CD4-positive, alpha-beta T cell (primary cell): ENCODE measurements at regions not wholly inside any gene's neighbourhood (a gene's known extent, or its start where the extent isn't known, plus 50 kb on each side); places are given as distances from the start of the nearest gene placed in this dataset.

Source experiments
- ATAC-seq: fragments of 200-7000 bp; cut with Tn5 transposase; one replicate; pipeline ENCODE4 v1.10.0; 2022; ENCODE audit warnings: mild to moderate bottlenecking; ENCODE audit not compliant: poor library complexity
- CTCF ChIA-PET: fragments of 350-600 bp; sonication (Branson Sonifier 250); formaldehyde crosslinking; loops from one replicate; lab custom pipeline; 2021; ENCODE audit warnings: antibody characterized with exemption, inconsistent platforms; lab: Charles Lee
- POLR2A ChIA-PET: fragments of 350-600 bp; sonication (Branson Sonifier 250); formaldehyde crosslinking; loops from one replicate; lab custom pipeline; 2021; ENCODE audit warnings: antibody characterized with exemption, inconsistent platforms; lab: Charles Lee
- DNase-seq, 14 experiments: peaks; one replicate each; pipeline ENCODE4 v3.0.0-alpha.2; 2013 to 2020; ENCODE audit warnings: mixed read lengths in 2 of 14
- H3K27ac ChIP-seq, 2 donors: one replicate each; pipeline versions ENCODE4 v1.5.1 to v1.7.0; 2013; ENCODE audit warnings: low read length in 2 of 2, low read depth in 1 of 2, mild to moderate bottlenecking in 1 of 2
- H3K27me3 ChIP-seq, 2 experiments: 1 replicate in 1 of 2; 2 replicates in 1 of 2; pipeline versions ENCODE4 v1.6.1 to v1.7.0; 2013; ENCODE audit warnings: low read length in 2 of 2, control low read depth in 1 of 2, mild to moderate bottlenecking in 1 of 2, moderate library complexity in 1 of 2; ENCODE audit not compliant: insufficient read depth in 2 of 2, control insufficient read depth in 1 of 2
- H3K36me3 ChIP-seq: one replicate; pipeline ENCODE4 v1.6.1; 2013; ENCODE audit warnings: low read length, control low read depth; ENCODE audit not compliant: insufficient read depth
- H3K4me1 ChIP-seq: one replicate; pipeline ENCODE4 v1.6.1; 2013; ENCODE audit warnings: low read length, control low read depth; ENCODE audit not compliant: insufficient read depth
- H3K4me3 ChIP-seq: one replicate; pipeline ENCODE4 v1.5.1; 2013; ENCODE audit warnings: mild to moderate bottlenecking, low read length, moderate library complexity
- H3K9me3 ChIP-seq, 2 experiments: 1 replicate in 1 of 2; 2 replicates in 1 of 2; pipeline versions ENCODE4 v1.6.1 to v1.7.0; 2013; ENCODE audit warnings: low read length in 2 of 2, mild to moderate bottlenecking in 2 of 2, control low read depth in 1 of 2, moderate library complexity in 1 of 2; ENCODE audit not compliant: control insufficient read depth in 1 of 2, insufficient read depth in 1 of 2
- H3K27ac Mint-ChIP-seq: one replicate; pipeline ENCODE4 v1.8.0; 2020; ENCODE audit warnings: mixed read lengths
- H3K27me3 Mint-ChIP-seq: one replicate; pipeline ENCODE4 v1.8.0; 2021; ENCODE audit warnings: mixed read lengths
- H3K36me3 Mint-ChIP-seq: one replicate; pipeline ENCODE4 v1.8.0; 2021; ENCODE audit warnings: low read depth, mixed read lengths
- H3K4me1 Mint-ChIP-seq: one replicate; pipeline ENCODE4 v1.8.0; 2021; ENCODE audit warnings: low read depth, mixed read lengths
- H3K4me3 Mint-ChIP-seq: one replicate; pipeline ENCODE4 v1.8.0; 2020; ENCODE audit warnings: mild to moderate bottlenecking, mixed read lengths
- H3K9me3 Mint-ChIP-seq: one replicate; pipeline ENCODE4 v1.8.0; 2020; ENCODE audit warnings: mixed read lengths
- CTCF ChIP-seq: fragments of 200-600 bp; IDR thresholded peaks from one replicate; pipeline ENCODE4 v1.8.0; 2022; ENCODE audit warnings: antibody characterized with exemption, mild to moderate bottlenecking
- intact Hi-C, 2 experiments: fragments of 100-400 bp; cut with DNase I in 1 of 2; cut with micrococcal nuclease in 1 of 2; formaldehyde crosslinking; loops; one replicate each; pipeline versions ENCODE4 v1.15.1 to v1.9.0; 2023 to 2025; cut with DNase I, micrococcal nuclease

GRCh38 chr13:83620530-83621220 is 261.6 kb downstream of the SLITRK1 start:
- H3K4me3 Mint-ChIP-seq: no peak overlapping the region

DNA sequence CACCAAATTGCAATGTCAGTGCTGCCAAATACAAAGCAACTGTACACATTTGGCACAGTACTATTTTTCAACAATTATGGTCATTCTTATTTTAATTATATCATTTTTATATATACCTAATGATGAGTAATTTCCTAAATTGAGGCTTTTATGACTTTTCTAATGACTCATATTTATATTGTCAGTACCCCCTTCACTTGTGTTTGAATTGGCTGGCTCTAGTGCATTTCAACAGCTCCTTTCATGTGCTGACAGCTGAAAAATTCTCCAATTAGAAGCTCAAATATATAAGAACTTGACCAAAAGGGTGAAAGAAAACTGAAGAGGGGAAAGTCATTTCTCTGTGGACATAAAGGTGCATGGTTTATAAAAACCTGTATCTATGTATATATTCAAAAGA is 263.3 kb downstream of the SLITRK1 start:
- Mint-ChIP-seq H3K36me3 (no peaks in the 10 kb centered on the region), H3K4me3 (no peak overlapping the region), H3K27ac (no peak overlapping the region), H3K4me1 (no peaks in the 10 kb centered on the region), H3K27me3 (no peaks in the 10 kb centered on the region), H3K9me3 (peaks cover 2% of the 10 kb centered on the region)
- no peak for TF ChIP-seq CTCF
- no peaks in the 10 kb centered on the region for H3K27me3 ChIP-seq
- CTCF ChIA-PET: no interaction called here
- H3K4me3 ChIP-seq: no peak overlapping the region
- POLR2A ChIA-PET: no interaction called here
- H3K9me3 ChIP-seq: peaks cover 0 to 14% of the 10 kb centered on the region in 2 experiments
- no peak overlapping the region for H3K27ac ChIP-seq
- no peaks in the 10 kb centered on the region for H3K36me3 ChIP-seq
- ATAC-seq: no peak
- intact Hi-C loops: no loop called here
- no peaks in the 10 kb centered on the region for H3K4me1 ChIP-seq
- no peak for DNase-seq

More at GRCh38 chr13:83620530-83621220, 261.6 kb downstream of the SLITRK1 start:
- H3K4me3 ChIP-seq: no peak overlapping the region
- ChIA-PET POLR2A (no interaction called here), CTCF (no interaction called here)
- H3K36me3 ChIP-seq: no peaks in the 10 kb centered on the region
- no peak overlapping the region for H3K27ac Mint-ChIP-seq
- no peaks in the 10 kb centered on the region for H3K27me3 Mint-ChIP-seq
- H3K9me3 Mint-ChIP-seq: no peaks in the 10 kb centered on the region
- peaks cover 0 to 11% of the 10 kb centered on the region in 2 experiments for H3K9me3 ChIP-seq
- DNase-seq (no peak), ATAC-seq (no peak)
- intact Hi-C loops: no loop called here
- H3K4me1 ChIP-seq: no peaks in the 10 kb centered on the region
- H3K27me3 ChIP-seq: no peaks in the 10 kb centered on the region
- no peaks in the 10 kb centered on the region for H3K36me3 Mint-ChIP-seq
- H3K4me1 Mint-ChIP-seq: no peaks in the 10 kb centered on the region
- no peak for TF ChIP-seq CTCF
- no peak overlapping the region for H3K27ac ChIP-seq

GRCh38 chr13:83613524-83613923 is 268.8 kb downstream of the SLITRK1 start:
- H3K4me3 ChIP-seq: no peak overlapping the region
- no peaks in the 10 kb centered on the region for H3K27me3 ChIP-seq
- ChIA-PET POLR2A (no interaction called here), CTCF (no interaction called here)
- TF ChIP-seq CTCF: no peak
- no peaks in the 10 kb centered on the region for H3K36me3 ChIP-seq
- no peak for DNase-seq
- no peaks in the 10 kb centered on the region for H3K4me1 Mint-ChIP-seq
- H3K27ac ChIP-seq: no peak overlapping the region
- H3K36me3 Mint-ChIP-seq: no peaks in the 10 kb centered on the region
- ATAC-seq: no peak
- H3K9me3 ChIP-seq: peaks cover 0 to 21% of the 10 kb centered on the region in 2 experiments
- no peak overlapping the region for H3K27ac Mint-ChIP-seq
- intact Hi-C loops: no loop called here
- no peaks in the 10 kb centered on the region for H3K27me3 Mint-ChIP-seq
- H3K4me1 ChIP-seq: no peaks in the 10 kb centered on the region
- peaks cover 10% of the 10 kb centered on the region for H3K9me3 Mint-ChIP-seq
- no peak overlapping the region for H3K4me3 Mint-ChIP-seq
